Kidney (tissue), 13 donors: ENCODE measurements at regions not wholly inside any gene's neighbourhood (a gene's known extent, or its start where the extent isn't known, plus 50 kb on each side); places are given as distances from the start of the nearest gene placed in this dataset.

Experiments used
- DNase-seq, 5 donors: peaks; one replicate each; pipeline ENCODE4 v3.0.0-alpha.2; 2013 to 2020
- FAIRE-seq: peaks from 2 replicates; lab custom pipeline; 2012; peaks lifted over from hg19 to GRCh38; lab: Jason Lieb, UNC
- H3K27ac ChIP-seq, 2 donors: one replicate each; pipeline ENCODE4 v1.7.0; 2013; ENCODE audit warnings: low read depth in 2 of 2, low read length in 2 of 2, inconsistent platforms in 1 of 2
- H3K27me3 ChIP-seq: one replicate; pipeline ENCODE4 v1.7.1; 2013; ENCODE audit warnings: low read length, inconsistent platforms; ENCODE audit not compliant: control insufficient read depth, insufficient read depth
- H3K36me3 ChIP-seq, 3 donors: one replicate each; pipeline versions ENCODE4 v1.7.0 to v1.7.1; 2013; ENCODE audit warnings: low read length in 3 of 3, control low read depth in 1 of 3, inconsistent platforms in 1 of 3; ENCODE audit not compliant: insufficient read depth in 3 of 3, control insufficient read depth in 2 of 3
- H3K4me1 ChIP-seq, 3 donors: one replicate each; pipeline versions ENCODE4 v1.7.0 to v1.7.1; 2013; ENCODE audit warnings: low read length in 3 of 3, inconsistent platforms in 1 of 3, low read depth in 1 of 3; ENCODE audit not compliant: control insufficient read depth in 2 of 3, insufficient read depth in 2 of 3
- H3K4me3 ChIP-seq, 3 donors: one replicate each; pipeline versions ENCODE4 v1.7.0 to v1.8.1; 2013; ENCODE audit warnings: low read length in 3 of 3, control low read depth in 1 of 3, inconsistent platforms in 1 of 3
- H3K9ac ChIP-seq, 3 donors: one replicate each; pipeline versions ENCODE4 v1.7.0 to v1.7.1; 2013; ENCODE audit warnings: low read length in 3 of 3, control low read depth in 1 of 3, inconsistent platforms in 1 of 3
- H3K9me3 ChIP-seq, 3 donors: one replicate each; pipeline versions ENCODE4 v1.7.0 to v1.7.1; 2013; ENCODE audit warnings: low read length in 3 of 3, control low read depth in 1 of 3, inconsistent platforms in 1 of 3; ENCODE audit not compliant: control insufficient read depth in 2 of 3, insufficient read depth in 1 of 3
- intact Hi-C: fragments of 100-400 bp; cut with DNase I; formaldehyde crosslinking; loops from one replicate; pipeline ENCODE4 v1.11.1; 2022
- TF ChIP-seq, protein P1 (sequence below): IDR thresholded peaks from 3 replicates; pipeline ENCODE4 v1.5.1; 2012; ENCODE audit warnings: mild to moderate bottlenecking, moderate library complexity, borderline replicate concordance; ENCODE audit not compliant: insufficient read depth; ENCODE audit errors: extremely low read depth
- donor health status: control.
- donor health status: control.
- donor health status: control.
- donor health status: control.
- donor health status: control.
- donor health status: DM: yes; HTN: yes; CAD: no.
- donor health status: Normal renal cell carcinoma (clear cell type).

DNA sequence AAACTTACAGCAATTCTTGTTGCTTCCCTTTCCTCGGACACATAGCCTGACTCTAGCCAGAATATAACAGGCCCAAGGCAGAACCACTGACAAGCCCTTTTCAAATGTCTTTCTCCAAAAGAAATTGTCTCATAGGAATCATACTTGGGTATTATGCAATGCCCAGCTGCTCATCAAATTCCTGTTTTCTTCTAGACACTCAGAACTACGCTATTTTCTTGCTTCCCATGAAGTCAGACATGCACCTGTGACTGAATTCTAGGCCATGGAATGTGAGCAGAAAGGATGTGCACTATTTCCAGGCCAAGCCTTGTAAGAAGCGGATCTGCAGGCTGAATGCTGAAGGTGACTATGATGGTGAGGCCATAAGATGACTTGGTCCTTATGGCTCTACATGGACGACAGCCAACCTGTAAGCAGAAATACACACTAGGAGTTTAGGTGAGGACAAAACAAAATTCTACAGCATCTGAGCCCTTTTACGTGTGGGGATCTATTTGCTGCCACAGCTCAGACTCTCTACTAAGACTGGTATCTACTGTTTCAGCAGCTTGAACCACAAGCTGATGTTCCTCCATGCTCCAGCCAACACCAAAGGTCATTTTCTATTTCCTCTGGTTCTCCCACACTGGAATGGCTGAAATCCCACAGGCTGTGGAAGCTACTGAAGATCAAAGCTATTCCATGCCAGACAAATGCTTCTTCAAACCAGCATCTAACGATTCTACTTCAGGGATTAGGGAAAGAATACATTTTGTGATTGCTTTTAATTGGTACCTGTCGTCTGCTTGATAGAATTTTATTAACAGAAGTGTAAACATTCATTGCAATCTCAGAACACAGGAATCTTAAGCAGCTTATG is 378.7 kb downstream of the RBM43 start:
- Histone ChIP-seq H3K4me1 (no peaks in the 10 kb centered on the region), H3K27me3 (no peaks in the 10 kb centered on the region), H3K36me3 (no peaks in the 10 kb centered on the region), H3K9me3 (no peaks in the 10 kb centered on the region), H3K9ac (no peak overlapping the region), H3K4me3 (no peak overlapping the region), H3K27ac (no peak overlapping the region)
- FAIRE-seq (no peak), DNase-seq (no peak)
- TF ChIP-seq, protein P1, sequence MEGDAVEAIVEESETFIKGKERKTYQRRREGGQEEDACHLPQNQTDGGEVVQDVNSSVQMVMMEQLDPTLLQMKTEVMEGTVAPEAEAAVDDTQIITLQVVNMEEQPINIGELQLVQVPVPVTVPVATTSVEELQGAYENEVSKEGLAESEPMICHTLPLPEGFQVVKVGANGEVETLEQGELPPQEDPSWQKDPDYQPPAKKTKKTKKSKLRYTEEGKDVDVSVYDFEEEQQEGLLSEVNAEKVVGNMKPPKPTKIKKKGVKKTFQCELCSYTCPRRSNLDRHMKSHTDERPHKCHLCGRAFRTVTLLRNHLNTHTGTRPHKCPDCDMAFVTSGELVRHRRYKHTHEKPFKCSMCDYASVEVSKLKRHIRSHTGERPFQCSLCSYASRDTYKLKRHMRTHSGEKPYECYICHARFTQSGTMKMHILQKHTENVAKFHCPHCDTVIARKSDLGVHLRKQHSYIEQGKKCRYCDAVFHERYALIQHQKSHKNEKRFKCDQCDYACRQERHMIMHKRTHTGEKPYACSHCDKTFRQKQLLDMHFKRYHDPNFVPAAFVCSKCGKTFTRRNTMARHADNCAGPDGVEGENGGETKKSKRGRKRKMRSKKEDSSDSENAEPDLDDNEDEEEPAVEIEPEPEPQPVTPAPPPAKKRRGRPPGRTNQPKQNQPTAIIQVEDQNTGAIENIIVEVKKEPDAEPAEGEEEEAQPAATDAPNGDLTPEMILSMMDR: no peak
- intact Hi-C loops: no loop called here

DNA sequence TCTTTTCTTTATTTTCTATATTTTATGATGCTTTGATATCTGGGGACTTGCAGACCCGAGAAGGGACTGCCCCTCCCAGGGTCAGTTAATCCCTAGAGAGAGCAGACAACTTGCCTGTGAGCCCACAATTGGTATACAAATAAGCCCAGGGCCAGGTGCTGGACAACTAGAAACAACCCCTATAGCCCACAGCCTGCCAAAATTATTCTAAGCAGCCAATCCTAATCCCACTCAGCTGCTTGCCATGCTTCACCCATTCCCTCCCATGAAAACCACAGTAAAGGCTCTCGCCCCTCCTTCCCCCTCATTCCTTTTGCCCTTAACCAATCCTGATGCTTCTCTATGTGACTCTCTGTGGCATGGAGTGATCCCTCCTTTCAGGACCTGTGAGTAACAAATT is 380.7 kb downstream of the RBM43 start:
- H3K9ac ChIP-seq: no peak overlapping the region
- intact Hi-C loops: no loop called here
- no peak overlapping the region for H3K4me3 ChIP-seq
- no peak for FAIRE-seq
- no peak for DNase-seq
- no peaks in the 10 kb centered on the region for H3K27me3 ChIP-seq
- no peaks in the 10 kb centered on the region for H3K36me3 ChIP-seq
- no peaks in the 10 kb centered on the region for H3K4me1 ChIP-seq
- H3K27ac ChIP-seq: no peak overlapping the region
- TF ChIP-seq, protein P1: no peak
- H3K9me3 ChIP-seq: no peaks in the 10 kb centered on the region

DNA sequence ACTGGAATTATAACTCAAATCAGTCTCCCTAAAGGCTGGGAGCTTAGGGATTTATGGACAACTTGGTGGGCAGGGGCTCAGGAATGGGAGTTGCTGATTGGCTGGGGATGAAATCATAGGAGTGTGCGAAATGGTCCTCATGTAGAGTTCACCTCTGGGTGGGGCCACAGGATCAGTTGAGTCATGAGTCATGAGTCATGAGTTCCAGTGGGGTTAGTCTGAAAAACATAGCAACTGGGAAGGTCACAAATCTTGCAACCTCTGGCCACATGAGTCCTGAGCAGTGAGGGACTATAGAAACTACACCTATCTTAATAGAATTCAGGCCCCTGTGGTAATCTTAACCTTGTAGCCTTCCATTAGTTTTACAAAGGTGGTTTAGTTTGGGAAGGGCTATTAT is 383.3 kb downstream of the RBM43 start:
- no peaks in the 10 kb centered on the region for H3K27me3 ChIP-seq
- no peak overlapping the region for H3K9ac ChIP-seq
- no peaks in the 10 kb centered on the region for H3K36me3 ChIP-seq
- H3K4me3 ChIP-seq: no peak overlapping the region
- TF ChIP-seq, protein P1: no peak
- FAIRE-seq: no peak
- intact Hi-C loops: no loop called here
- H3K4me1 ChIP-seq: no peaks in the 10 kb centered on the region
- no peaks in the 10 kb centered on the region for H3K9me3 ChIP-seq
- no peak for DNase-seq
- no peak overlapping the region for H3K27ac ChIP-seq
